ENCODE measurements at regions not wholly inside any gene's neighbourhood (a gene's known extent, or its start where the extent isn't known, plus 50 kb on each side); places are given as distances from the start of the nearest gene placed in this dataset.
"Not testable (repeated sequence)": the region's sequence is repeated elsewhere in the genome, so short reads cannot be mapped to it uniquely, and the experiment has no call there.

GRCh38 chr12:127822809-127823411 lies 444.1 kb upstream of the TMEM132C start:
- DNase-seq = no peak

GRCh38 chr12:127823801-127824200 lies 443.2 kb upstream of the TMEM132C start:
- no peak for DNase-seq

GRCh38 chr12:127829281-127830064 lies 437.5 kb upstream of the TMEM132C start:
- no peak for DNase-seq

GRCh38 chr12:127830065-127830460 lies 436.9 kb upstream of the TMEM132C start:
- DNase-seq = no peak

GRCh38 chr12:127830730-127831129 lies 436.2 kb upstream of the TMEM132C start:
- DNase-seq = no peak

- no peak for DNase-seq
Measured at GRCh38 chr12:127832172-127832571, 434.8 kb upstream of the TMEM132C start.

- not testable (repeated sequence) for DNase-seq
Measured at GRCh38 chr12:127836802-127837201, 430.2 kb upstream of the TMEM132C start.

- no peak for DNase-seq
Measured at GRCh38 chr12:127857661-127858060, 409.3 kb upstream of the TMEM132C start.

- no peak for DNase-seq
Measured at GRCh38 chr12:127860536-127860935, 406.4 kb upstream of the TMEM132C start.

GRCh38 chr12:127861406-127861805 lies 405.6 kb upstream of the TMEM132C start:
- no peak for DNase-seq

GRCh38 chr12:127873306-127873705 lies 393.7 kb upstream of the TMEM132C start:
- no peak for DNase-seq

GRCh38 chr12:127881371-127882140 lies 385.4 kb upstream of the TMEM132C start:
- no peak for DNase-seq

GRCh38 chr12:127883013-127883412 lies 384.0 kb upstream of the TMEM132C start:
- DNase-seq = no peak

- no peak for DNase-seq
Measured at GRCh38 chr12:127885954-127886750, 380.8 kb upstream of the TMEM132C start.

GRCh38 chr12:127886827-127887226 lies 380.1 kb upstream of the TMEM132C start:
- DNase-seq = no peak

- DNase-seq = no peak
Measured at GRCh38 chr12:127888943-127889719, 377.8 kb upstream of the TMEM132C start.

GRCh38 chr12:127893895-127894609 lies 372.9 kb upstream of the TMEM132C start:
- peak in 1 of 2 experiments; percentile 1 for DNase-seq

GRCh38 chr12:127896661-127897060 lies 370.3 kb upstream of the TMEM132C start:
- no peak for DNase-seq

- no peak for DNase-seq
Measured at GRCh38 chr12:127898616-127899015, 368.4 kb upstream of the TMEM132C start.

- DNase-seq = no peak
Measured at GRCh38 chr12:127899971-127900370, 367.0 kb upstream of the TMEM132C start.

GRCh38 chr12:127900386-127900785 lies 366.6 kb upstream of the TMEM132C start:
- no peak for DNase-seq
